ENCODE measurements at regions not wholly inside any gene's neighbourhood (a gene's known extent, or its start where the extent isn't known, plus 50 kb on each side); places are given as distances from the start of the nearest gene placed in this dataset.

- no peak overlapping the region for H3K27ac ChIP-seq (ENCODE audit: low read depth, low read length)
- no peaks in the 10 kb centered on the region for H3K4me1 ChIP-seq (ENCODE audit: control insufficient read depth, insufficient read depth, low read length)
- no peak overlapping the region for H3K9ac ChIP-seq (ENCODE audit: low read length)
- no peak overlapping the region for H3K4me3 ChIP-seq (ENCODE audit: low read depth, low read length)
- H3K9me3 ChIP-seq (ENCODE audit: control insufficient read depth, insufficient read depth, low read depth, low read length): no peaks in the 10 kb centered on the region
- no peaks in the 10 kb centered on the region for H3K27me3 ChIP-seq (ENCODE audit: control insufficient read depth, insufficient read depth, low read length)
- H3K36me3 ChIP-seq (ENCODE audit: control insufficient read depth, insufficient read depth, low read length): no peaks in the 10 kb centered on the region
These were observed 70.9 kb downstream of the MBL2 start for GRCh38 chr10:52701647-52702046.

GRCh38 chr10:52703451-52703850 is 69.1 kb downstream of the MBL2 start:
- no peaks in the 10 kb centered on the region for H3K27me3 ChIP-seq (ENCODE audit: control insufficient read depth, insufficient read depth, low read length)
- no peak overlapping the region for H3K9ac ChIP-seq (ENCODE audit: low read length)
- H3K27ac ChIP-seq (ENCODE audit: low read depth, low read length): no peak overlapping the region
- H3K4me3 ChIP-seq (ENCODE audit: low read depth, low read length): no peak overlapping the region
- no peaks in the 10 kb centered on the region for H3K9me3 ChIP-seq (ENCODE audit: control insufficient read depth, insufficient read depth, low read depth, low read length)
- no peaks in the 10 kb centered on the region for H3K4me1 ChIP-seq (ENCODE audit: control insufficient read depth, insufficient read depth, low read length)
- no peaks in the 10 kb centered on the region for H3K36me3 ChIP-seq (ENCODE audit: control insufficient read depth, insufficient read depth, low read length)

- H3K4me1 ChIP-seq (ENCODE audit: control insufficient read depth, insufficient read depth, low read length): no peaks in the 10 kb centered on the region
- no peak overlapping the region for H3K27ac ChIP-seq (ENCODE audit: low read depth, low read length)
- H3K9ac ChIP-seq (ENCODE audit: low read length): no peak overlapping the region
- H3K27me3 ChIP-seq (ENCODE audit: control insufficient read depth, insufficient read depth, low read length): no peaks in the 10 kb centered on the region
- no peak overlapping the region for H3K4me3 ChIP-seq (ENCODE audit: low read depth, low read length)
- H3K36me3 ChIP-seq (ENCODE audit: control insufficient read depth, insufficient read depth, low read length): no peaks in the 10 kb centered on the region
- no peaks in the 10 kb centered on the region for H3K9me3 ChIP-seq (ENCODE audit: control insufficient read depth, insufficient read depth, low read depth, low read length)
These were observed 68.7 kb downstream of the MBL2 start for GRCh38 chr10:52703898-52704297.

GRCh38 chr10:52706332-52707070 is 66.1 kb downstream of the MBL2 start:
- Histone ChIP-seq H3K4me3 (ENCODE audit: low read depth, low read length) (no peak overlapping the region), H3K4me1 (ENCODE audit: control insufficient read depth, insufficient read depth, low read length) (no peaks in the 10 kb centered on the region), H3K36me3 (ENCODE audit: control insufficient read depth, insufficient read depth, low read length) (no peaks in the 10 kb centered on the region), H3K27ac (ENCODE audit: low read depth, low read length) (no peak overlapping the region), H3K9ac (ENCODE audit: low read length) (no peak overlapping the region), H3K27me3 (ENCODE audit: control insufficient read depth, insufficient read depth, low read length) (no peaks in the 10 kb centered on the region), H3K9me3 (ENCODE audit: control insufficient read depth, insufficient read depth, low read depth, low read length) (no peaks in the 10 kb centered on the region)

Measured in HUES6 (cell line).